GM12878 (cell line): ENCODE measurements at regions not wholly inside any gene's neighbourhood (a gene's known extent, or its start where the extent isn't known, plus 50 kb on each side); places are given as distances from the start of the nearest gene placed in this dataset.

Experiments
- ATAC-seq: fragments of 200-7000 bp; cut with Tn5 transposase; 3 replicates; pipeline ENCODE4 v1.9.1; 2020; ENCODE audit warnings: mild to moderate bottlenecking, moderate library complexity
- BruUV-seq: library from RNA; stranded (reverse); fragments of 400-500 nt; replicated peaks from 2 replicates; lab custom pipeline; 2021; lab: Mats Ljungman, UMichigan
- CTCF ChIA-PET: fragments of 300-600 bp; sonication (Branson Sonifier 250); formaldehyde crosslinking; extraction: SDS; loops from one replicate; lab custom pipeline; 2021; ENCODE audit warnings: inconsistent platforms; lab: Yijun Ruan, JAX
- POLR2A ChIA-PET: fragments of 350-600 bp; formaldehyde crosslinking; extraction: SDS; loops from one replicate; lab custom pipeline; 2021; ENCODE audit warnings: inconsistent platforms; lab: Charles Lee
- RAD21 ChIA-PET: fragments of 300-600 bp; sonication (Branson Sonifier 250); formaldehyde crosslinking; loops from one replicate; lab custom pipeline; 2023; ENCODE audit warnings: antibody characterized with exemption; ENCODE audit not compliant: unreplicated experiment; lab: Charles Lee
- SMC1A ChIA-PET: fragments of 300-600 bp; sonication (Branson Sonifier 250); formaldehyde crosslinking; loops from one replicate; lab custom pipeline; 2023; ENCODE audit not compliant: unreplicated experiment, uncharacterized antibody; lab: Charles Lee
- DNase-seq: peaks from one replicate; pipeline ENCODE4 v3.0.0-alpha.2; 2011; ENCODE audit warnings: low read depth, low spot score
- FAIRE-seq: peaks from 3 replicates; lab custom pipeline; 2011; peaks lifted over from hg19 to GRCh38; lab: Jason Lieb, UNC
- H2AFZ ChIP-seq: 2 replicates; pipeline ENCODE4 v1.6.0; 2011; ENCODE audit warnings: low read depth, low read length, control low read depth; ENCODE audit not compliant: control insufficient read depth
- H3K27ac ChIP-seq: 2 replicates; pipeline ENCODE4 v1.5.1; 2011; ENCODE audit warnings: control low read depth; ENCODE audit not compliant: control insufficient read depth, insufficient read depth
- H3K27me3 ChIP-seq, 2 experiments: replicated peaks in 1 of 2; 2 replicates each; pipeline versions ENCODE4 v1.6.0 to v1.6.1; 2011; ENCODE audit warnings: low read length in 1 of 2; ENCODE audit not compliant: control insufficient read depth in 2 of 2, insufficient read depth in 2 of 2
- H3K36me3 ChIP-seq, 2 experiments: 2 replicates each; pipeline ENCODE4 v1.5.1; 2011; ENCODE audit warnings: low read length in 1 of 2; ENCODE audit not compliant: control insufficient read depth in 2 of 2, insufficient read depth in 2 of 2
- H3K4me1 ChIP-seq: 2 replicates; pipeline ENCODE4 v1.6.1; 2011; ENCODE audit warnings: mild to moderate bottlenecking, low read length, moderate library complexity, mixed read lengths; ENCODE audit not compliant: control insufficient read depth, insufficient read depth
- H3K4me2 ChIP-seq: 2 replicates; pipeline ENCODE4 v1.6.0; 2011; ENCODE audit warnings: control low read depth; ENCODE audit not compliant: control insufficient read depth, insufficient read depth
- H3K4me3 ChIP-seq: fragments of 200-600 bp; sonication (generic); 2 replicates; pipeline ENCODE4 v1.5.1; 2016
- H3K79me2 ChIP-seq: 2 replicates; pipeline ENCODE4 v1.6.0; 2011; ENCODE audit warnings: low read length; ENCODE audit not compliant: control insufficient read depth, insufficient read depth
- H3K9ac ChIP-seq: 2 replicates; pipeline ENCODE4 v1.8.0; 2011; ENCODE audit warnings: low read length, control low read depth, mixed read lengths; ENCODE audit not compliant: control insufficient read depth, insufficient read depth
- H3K9me3 ChIP-seq: replicated peaks from 3 replicates; pipeline ENCODE4 v1.5.1; 2011; ENCODE audit warnings: mild to moderate bottlenecking, low read length; ENCODE audit not compliant: control insufficient read depth, insufficient read depth
- H4K20me1 ChIP-seq: 2 replicates; pipeline ENCODE4 v1.6.0; 2011; ENCODE audit not compliant: control insufficient read depth, insufficient read depth
- CBFB ChIP-seq: IDR thresholded peaks from 2 replicates; pipeline ENCODE4 v1.6.1; 2016; ENCODE audit warnings: antibody characterized with exemption, low read depth
- ESRRA ChIP-seq: IDR thresholded peaks from 2 replicates; pipeline ENCODE4 v1.6.1; 2012; ENCODE audit warnings: mild to moderate bottlenecking, low read length, improper control_type of control experiment
- LARP7 ChIP-seq: fragments of 450-650 bp; IDR thresholded peaks from 2 replicates; pipeline ENCODE4 v1.6.1; 2017; ENCODE audit warnings: mild to moderate bottlenecking
- MEF2A ChIP-seq: IDR thresholded peaks from 2 replicates; pipeline ENCODE4 v1.6.1; 2011; ENCODE audit warnings: low read depth, mild to moderate bottlenecking, low read length, moderate library complexity; ENCODE audit not compliant: insufficient read depth
- NR2C1 ChIP-seq: fragments of 450-650 bp; IDR thresholded peaks from 2 replicates; pipeline ENCODE4 v1.6.1; 2017; ENCODE audit warnings: antibody characterized with exemption, mild to moderate bottlenecking, moderate library complexity
- ZBED1 ChIP-seq: IDR thresholded peaks from 2 replicates; pipeline ENCODE4 v1.6.1; 2016; ENCODE audit warnings: borderline replicate concordance
- ZNF207 ChIP-seq: fragments of 450-650 bp; IDR thresholded peaks from 2 replicates; pipeline ENCODE4 v1.6.1; 2014; ENCODE audit warnings: antibody characterized with exemption, mild to moderate bottlenecking, borderline replicate concordance
- WGBS: methylation state at CpG from one replicate; pipeline ENCODE4 v1.1.6; 2016; ENCODE audit warnings: low lambda C conversion rate; ENCODE audit not compliant: insufficient replicate concordance, insufficient coverage; ENCODE audit errors: missing lambda C conversion rate; 5-methylcytosine and 5-hydroxymethylcytosine counted together
- in situ Hi-C: fragments of 300-500 bp; cut with MboI; formaldehyde crosslinking; loops from 9 replicates; pipeline ENCODE4 v1.14.3; 2018; ENCODE audit warnings: mixed read lengths
- intact Hi-C: fragments of 100-400 bp; cut with micrococcal nuclease; formaldehyde crosslinking; loops from one replicate; pipeline ENCODE4 v1.14.2; 2022; ENCODE audit not compliant: unreplicated experiment

DNA sequence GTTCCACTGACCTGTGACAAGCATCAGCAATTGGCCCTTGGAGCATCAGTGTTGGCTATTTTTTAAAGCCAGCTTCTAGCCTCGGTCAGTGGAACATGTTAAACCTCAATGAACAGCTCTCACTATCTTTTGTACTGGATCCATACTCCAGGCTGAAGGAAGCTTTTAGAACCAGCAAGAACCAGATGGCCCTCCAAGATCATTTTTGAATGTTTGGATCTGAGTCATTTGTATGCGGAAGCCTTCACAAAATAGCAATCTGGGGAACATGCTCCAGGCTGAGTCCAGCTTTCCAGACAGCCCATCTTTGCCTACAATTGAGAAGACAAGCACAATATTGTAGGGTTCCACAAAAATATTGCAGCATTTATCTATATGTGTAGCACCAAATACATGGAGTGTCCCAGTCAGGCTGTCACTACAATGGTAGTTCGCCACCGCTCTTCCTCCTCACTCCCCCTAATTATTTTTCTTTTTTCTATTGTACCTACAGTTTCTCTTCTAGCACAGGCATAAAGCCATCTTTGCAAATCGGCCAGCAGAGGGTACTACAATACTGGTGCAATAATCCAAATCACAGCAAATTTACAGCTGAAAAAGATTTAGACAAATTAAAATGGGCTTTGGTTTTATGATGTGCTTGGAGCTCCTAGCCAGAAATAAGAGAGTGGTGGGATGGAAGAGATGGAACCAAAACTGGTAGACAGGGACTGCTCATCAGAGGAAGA is 177.4 kb upstream of the BLID start (continued):
- TF ChIP-seq CBFB = no peak
- TF ChIP-seq, all 136 proteins: peak for 0

DNA sequence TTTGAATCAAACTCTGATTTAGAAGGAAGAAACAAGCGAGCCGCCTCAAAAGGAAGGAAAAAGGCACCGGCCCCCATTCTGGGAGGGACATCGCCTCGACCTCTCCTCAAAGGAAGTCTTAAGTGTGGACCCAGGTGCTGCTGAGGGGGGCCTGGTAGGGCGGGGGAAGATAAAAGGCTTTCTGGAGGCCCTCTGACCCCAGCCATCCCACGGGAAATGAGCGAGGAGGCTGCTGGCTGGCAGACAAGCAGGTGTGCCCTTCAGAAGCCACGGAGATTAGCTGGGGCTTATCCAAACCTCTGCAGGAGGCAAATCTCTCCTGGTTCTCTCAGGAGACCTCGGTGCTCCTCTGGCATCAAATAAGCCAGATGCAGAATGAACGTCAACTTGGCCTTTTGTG is 171.4 kb upstream of the BLID start:
- TF ChIP-seq ZNF207 = no peak
- no peak for TF ChIP-seq CBFB
- no peak for TF ChIP-seq ESRRA
- TF ChIP-seq NR2C1 = no peak
- TF ChIP-seq MEF2A = no peak
- no peak for TF ChIP-seq ZBED1
- no peak for TF ChIP-seq LARP7
- DNase-seq = no peak
- H3K36me3 ChIP-seq = no peaks in the 10 kb centered on the region
- no peaks in the 10 kb centered on the region for H3K4me1 ChIP-seq
- no peak for ATAC-seq
- no peaks in the 10 kb centered on the region for H3K9me3 ChIP-seq
- H4K20me1 ChIP-seq = no peaks in the 10 kb centered on the region
- no peak for FAIRE-seq
- POLR2A ChIA-PET = no interaction called here
- intact Hi-C loops (no loop called here), in situ Hi-C loops (no loop called here)
- SMC1A ChIA-PET = no interaction called here
- BruUV-seq = no TSS peak
- no peak overlapping the region for H2AFZ ChIP-seq
- no peaks in the 10 kb centered on the region for H3K27me3 ChIP-seq
- H3K4me2 ChIP-seq = no peak overlapping the region
- WGBS = 20% methylated on average over 11 of the region's 11 CpGs
- RAD21 ChIA-PET = no interaction called here
- H3K4me3 ChIP-seq = no peak overlapping the region
- no peak overlapping the region for H3K9ac ChIP-seq
- no peak overlapping the region for H3K27ac ChIP-seq
- H3K79me2 ChIP-seq = no peaks in the 10 kb centered on the region
- CTCF ChIA-PET = no interaction called here
